PC-9 (cell line): ENCODE measurements at regions not wholly inside any gene's neighbourhood (a gene's known extent, or its start where the extent isn't known, plus 50 kb on each side); places are given as distances from the start of the nearest gene placed in this dataset.

Source experiments
- BruUV-seq: library from RNA; stranded (reverse); fragments of 400-500 nt; replicated peaks from 2 replicates; lab custom pipeline; 2021; lab: Mats Ljungman, UMichigan
- CTCF ChIA-PET: fragments of 300-600 bp; sonication (Branson Sonifier 250); formaldehyde crosslinking; loops from one replicate; lab custom pipeline; 2022; ENCODE audit warnings: antibody characterized with exemption; lab: Charles Lee
- POLR2A ChIA-PET: fragments of 300-600 bp; sonication (Branson Sonifier 250); formaldehyde crosslinking; loops from one replicate; lab custom pipeline; 2022; ENCODE audit warnings: antibody characterized with exemption; ENCODE audit not compliant: unreplicated experiment; lab: Charles Lee
- DNase-seq, 2 experiments: peaks; one replicate each; pipeline versions ENCODE4 v3.0.0 to v3.0.0-alpha.2; 2015 to 2022; ENCODE audit warnings: mixed read lengths in 1 of 2
- H2AFZ ChIP-seq: fragments of 200-600 bp; sonication (generic); 2 replicates; pipeline ENCODE4 v1.8.1; 2017; ENCODE audit warnings: antibody characterized with exemption
- H3F3A ChIP-seq: fragments of 200-600 bp; sonication (generic); 2 replicates; pipeline ENCODE4 v1.8.1; 2017; ENCODE audit warnings: antibody characterized with exemption, mild to moderate bottlenecking, low read depth; ENCODE audit not compliant: insufficient read depth
- H3K27ac ChIP-seq: fragments of 200-600 bp; sonication (generic); 2 replicates; pipeline ENCODE4 v1.6.1; 2016; ENCODE audit warnings: mixed run types
- H3K27me3 ChIP-seq: fragments of 200-600 bp; sonication (generic); 2 replicates; pipeline ENCODE4 v1.6.1; 2016; ENCODE audit warnings: low read depth, mixed run types; ENCODE audit not compliant: insufficient read depth
- H3K36me3 ChIP-seq: fragments of 200-600 bp; sonication (generic); 2 replicates; pipeline ENCODE4 v1.6.1; 2016; ENCODE audit warnings: low read depth, mixed run types
- H3K4me1 ChIP-seq: fragments of 200-600 bp; sonication (generic); replicated peaks from 2 replicates; pipeline ENCODE4 v1.6.1; 2016; ENCODE audit warnings: mixed run types; ENCODE audit not compliant: insufficient read depth
- H3K4me2 ChIP-seq: fragments of 200-600 bp; sonication (generic); 2 replicates; pipeline ENCODE4 v1.6.1; 2017; ENCODE audit warnings: mixed run types
- H3K4me3 ChIP-seq: fragments of 200-600 bp; sonication (generic); 2 replicates; pipeline ENCODE4 v1.6.1; 2016; ENCODE audit warnings: mixed run types
- H3K79me2 ChIP-seq: fragments of 200-600 bp; sonication (generic); 2 replicates; pipeline ENCODE4 v1.6.1; 2017; ENCODE audit warnings: low read depth, mixed run types
- H3K9me2 ChIP-seq: fragments of 200-600 bp; sonication (generic); 2 replicates; pipeline ENCODE4 v1.8.1; 2017; ENCODE audit warnings: mild to moderate bottlenecking; ENCODE audit not compliant: insufficient read depth
- H3K9me3 ChIP-seq: fragments of 200-600 bp; sonication (generic); 2 replicates; pipeline ENCODE4 v1.8.1; 2016; ENCODE audit warnings: low read depth; ENCODE audit not compliant: insufficient read depth
- H4K20me1 ChIP-seq: fragments of 200-600 bp; sonication (generic); 2 replicates; pipeline ENCODE4 v1.8.1; 2017; ENCODE audit not compliant: insufficient read depth
- EZH2 ChIP-seq: fragments of 200-600 bp; sonication (generic); IDR thresholded peaks from 2 replicates; pipeline ENCODE4 v1.8.0; 2017; ENCODE audit warnings: antibody characterized with exemption, low read depth
- intact Hi-C: fragments of 100-400 bp; cut with micrococcal nuclease; formaldehyde crosslinking; loops from one replicate; pipeline ENCODE4 v1.10.0; 2022; ENCODE audit not compliant: unreplicated experiment
- TF ChIP-seq, protein P1 (sequence below): fragments of 200-600 bp; sonication (generic); conservative IDR thresholded peaks from 2 replicates; pipeline ENCODE4 v1.6.1; 2017; ENCODE audit warnings: mixed run types, antibody characterized with exemption, mild to moderate bottlenecking, moderate library complexity

DNA sequence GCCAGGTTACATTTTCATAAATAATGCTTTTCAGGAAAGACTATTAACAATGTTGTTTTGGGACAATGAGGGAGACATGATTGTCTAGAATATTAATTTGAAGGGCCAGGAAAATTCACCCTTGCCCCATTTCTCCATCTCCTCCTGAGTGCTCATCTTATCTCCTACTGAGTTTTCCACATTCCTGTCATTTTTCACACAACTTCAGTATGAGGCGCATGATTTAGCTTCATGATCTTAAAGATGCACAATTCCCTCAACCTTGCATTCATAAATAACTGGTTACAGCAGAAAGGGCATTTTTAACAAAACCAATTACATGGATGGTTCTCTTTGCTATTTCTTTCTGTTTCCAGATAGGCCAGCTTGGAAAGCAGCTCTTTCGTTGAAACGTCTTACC is 1699.2 kb upstream of the IGFBP7 start:
- no peaks in the 10 kb centered on the region for H3F3A ChIP-seq
- H3K36me3 ChIP-seq = no peaks in the 10 kb centered on the region
- H3K9me3 ChIP-seq = no peaks in the 10 kb centered on the region
- CTCF ChIA-PET = no interaction called here
- no peak for DNase-seq
- no peak overlapping the region for H3K4me3 ChIP-seq
- no peak overlapping the region for H3K27ac ChIP-seq
- no TSS peak for BruUV-seq
- no peaks in the 10 kb centered on the region for H3K27me3 ChIP-seq
- no peaks in the 10 kb centered on the region for H4K20me1 ChIP-seq
- no peaks in the 10 kb centered on the region for H3K4me1 ChIP-seq
- TF ChIP-seq EZH2 = no peak
- TF ChIP-seq, protein P1, sequence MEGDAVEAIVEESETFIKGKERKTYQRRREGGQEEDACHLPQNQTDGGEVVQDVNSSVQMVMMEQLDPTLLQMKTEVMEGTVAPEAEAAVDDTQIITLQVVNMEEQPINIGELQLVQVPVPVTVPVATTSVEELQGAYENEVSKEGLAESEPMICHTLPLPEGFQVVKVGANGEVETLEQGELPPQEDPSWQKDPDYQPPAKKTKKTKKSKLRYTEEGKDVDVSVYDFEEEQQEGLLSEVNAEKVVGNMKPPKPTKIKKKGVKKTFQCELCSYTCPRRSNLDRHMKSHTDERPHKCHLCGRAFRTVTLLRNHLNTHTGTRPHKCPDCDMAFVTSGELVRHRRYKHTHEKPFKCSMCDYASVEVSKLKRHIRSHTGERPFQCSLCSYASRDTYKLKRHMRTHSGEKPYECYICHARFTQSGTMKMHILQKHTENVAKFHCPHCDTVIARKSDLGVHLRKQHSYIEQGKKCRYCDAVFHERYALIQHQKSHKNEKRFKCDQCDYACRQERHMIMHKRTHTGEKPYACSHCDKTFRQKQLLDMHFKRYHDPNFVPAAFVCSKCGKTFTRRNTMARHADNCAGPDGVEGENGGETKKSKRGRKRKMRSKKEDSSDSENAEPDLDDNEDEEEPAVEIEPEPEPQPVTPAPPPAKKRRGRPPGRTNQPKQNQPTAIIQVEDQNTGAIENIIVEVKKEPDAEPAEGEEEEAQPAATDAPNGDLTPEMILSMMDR = no peak
- no peaks in the 10 kb centered on the region for H3K79me2 ChIP-seq
- no peak overlapping the region for H2AFZ ChIP-seq
- no peak overlapping the region for H3K4me2 ChIP-seq
- POLR2A ChIA-PET = no interaction called here
- intact Hi-C loops = no loop called here
- H3K9me2 ChIP-seq = no peaks in the 10 kb centered on the region

DNA sequence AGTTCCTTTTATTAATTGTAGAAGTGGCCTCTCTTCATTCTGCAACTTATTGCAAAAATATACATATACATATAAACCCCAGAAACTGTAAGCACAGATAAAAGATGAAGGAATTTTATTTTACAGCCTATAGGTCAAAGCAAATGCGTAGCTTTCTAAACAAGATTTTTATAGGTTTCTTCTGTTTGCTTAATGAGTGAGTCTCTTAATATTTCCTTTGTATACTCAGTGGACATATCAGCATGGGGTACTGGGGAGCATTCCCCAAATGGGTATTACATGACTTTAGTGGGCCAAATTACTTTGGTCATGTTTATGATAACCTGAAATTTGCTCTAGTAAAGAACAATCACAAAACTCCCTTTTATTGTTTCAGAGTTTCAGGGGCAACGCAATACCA is 1698.6 kb upstream of the IGFBP7 start:
- intact Hi-C loops = no loop called here
- no peak overlapping the region for H3K4me3 ChIP-seq
- POLR2A ChIA-PET = no interaction called here
- no peak overlapping the region for H3K4me2 ChIP-seq
- H4K20me1 ChIP-seq = no peaks in the 10 kb centered on the region
- no peaks in the 10 kb centered on the region for H3K4me1 ChIP-seq
- H3F3A ChIP-seq = no peaks in the 10 kb centered on the region
- CTCF ChIA-PET = no interaction called here
- H3K9me2 ChIP-seq = no peaks in the 10 kb centered on the region
- TF ChIP-seq, protein P1 = no peak
- no peak for TF ChIP-seq EZH2
- no TSS peak for BruUV-seq
- H2AFZ ChIP-seq = no peak overlapping the region
- H3K9me3 ChIP-seq = no peaks in the 10 kb centered on the region
- no peaks in the 10 kb centered on the region for H3K27me3 ChIP-seq
- H3K79me2 ChIP-seq = no peaks in the 10 kb centered on the region
- H3K36me3 ChIP-seq = no peaks in the 10 kb centered on the region
- no peak overlapping the region for H3K27ac ChIP-seq
- DNase-seq = no peak

DNA sequence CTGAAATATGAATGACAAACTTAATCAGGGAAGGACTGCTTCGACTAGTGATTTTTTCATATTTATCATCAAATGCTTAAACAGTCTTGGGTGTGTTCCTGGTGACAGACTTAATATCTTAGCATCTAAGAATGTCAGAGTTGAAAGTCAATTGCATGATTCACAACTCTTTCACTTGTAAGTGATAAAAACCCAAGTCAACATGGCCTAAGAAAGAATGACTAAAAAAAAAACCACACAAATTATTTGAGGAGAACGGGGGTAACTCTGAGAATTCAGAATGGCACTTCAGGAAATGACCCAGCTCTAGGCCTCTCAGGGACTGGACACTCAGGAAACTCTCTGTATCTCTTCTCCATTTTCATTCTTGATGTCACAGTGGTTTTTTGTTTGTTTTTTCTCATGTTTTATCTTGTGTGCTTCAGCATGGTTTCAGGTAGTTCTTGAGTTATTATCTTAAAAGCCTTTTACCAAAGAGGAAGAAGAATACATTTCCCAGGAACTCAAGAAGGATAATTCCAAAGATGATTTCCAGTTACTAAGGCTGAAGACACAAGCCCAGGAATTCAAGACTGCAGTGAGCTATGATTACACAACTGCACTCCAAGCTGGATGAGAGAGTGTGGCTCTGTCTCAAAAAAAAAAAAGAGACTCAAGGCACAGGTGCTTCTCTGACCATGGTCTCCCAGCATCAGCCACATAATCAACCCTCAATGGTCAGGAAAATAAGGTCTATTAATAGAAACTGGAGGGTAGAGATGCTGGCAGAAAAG is 1697.8 kb upstream of the IGFBP7 start:
- no peak for DNase-seq

DNA sequence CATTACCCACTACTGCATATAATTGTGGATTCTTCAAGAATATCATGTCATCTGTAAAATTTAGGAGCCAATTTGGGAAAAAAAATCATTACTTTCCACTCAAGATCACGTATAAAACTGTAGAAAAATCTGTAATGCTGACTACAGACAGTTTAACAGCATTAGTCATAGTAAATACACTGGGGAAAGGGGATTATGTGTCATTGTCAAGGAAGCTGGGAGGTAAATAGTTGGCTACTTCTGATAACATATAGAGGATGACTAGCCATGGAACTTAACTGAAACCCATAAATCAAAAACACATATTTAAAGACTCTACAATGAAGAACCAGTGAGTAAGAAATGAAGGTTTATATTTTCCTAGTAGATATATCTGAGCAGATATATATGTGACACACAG is 1666.4 kb upstream of the IGFBP7 start:
- H3K4me2 ChIP-seq = no peak overlapping the region
- no peaks in the 10 kb centered on the region for H3K4me1 ChIP-seq
- BruUV-seq = no TSS peak
- H3K9me2 ChIP-seq = no peaks in the 10 kb centered on the region
- no peak for DNase-seq
- H3K27me3 ChIP-seq = no peaks in the 10 kb centered on the region
- POLR2A ChIA-PET = no interaction called here
- intact Hi-C loops = no loop called here
- H3K4me3 ChIP-seq = no peak overlapping the region
- H2AFZ ChIP-seq = no peak overlapping the region
- no peaks in the 10 kb centered on the region for H3F3A ChIP-seq
- no peaks in the 10 kb centered on the region for H3K79me2 ChIP-seq
- CTCF ChIA-PET = no interaction called here
- H3K9me3 ChIP-seq = no peaks in the 10 kb centered on the region
- H3K36me3 ChIP-seq = no peaks in the 10 kb centered on the region
- no peak overlapping the region for H3K27ac ChIP-seq
- H4K20me1 ChIP-seq = no peaks in the 10 kb centered on the region
- TF ChIP-seq, protein P1 = no peak
- no peak for TF ChIP-seq EZH2

More for the DNA sequence above, 1697.8 kb upstream of the IGFBP7 start:
- Histone ChIP-seq H2AFZ (no peak overlapping the region), H3K79me2 (no peaks in the 10 kb centered on the region), H3K4me2 (no peak overlapping the region), H4K20me1 (no peaks in the 10 kb centered on the region), H3K4me1 (no peaks in the 10 kb centered on the region), H3K4me3 (no peak overlapping the region), H3K9me3 (no peaks in the 10 kb centered on the region), H3K27me3 (no peaks in the 10 kb centered on the region), H3K36me3 (no peaks in the 10 kb centered on the region), H3F3A (no peaks in the 10 kb centered on the region), H3K27ac (no peak overlapping the region), H3K9me2 (no peaks in the 10 kb centered on the region)
- intact Hi-C loops = no loop called here
- BruUV-seq = no TSS peak
- no peak for TF ChIP-seq EZH2
- ChIA-PET CTCF (no interaction called here), POLR2A (no interaction called here)
